A673 (cell line): ENCODE measurements at regions not wholly inside any gene's neighbourhood (a gene's known extent, or its start where the extent isn't known, plus 50 kb on each side); places are given as distances from the start of the nearest gene placed in this dataset.
A peak's percentile ranks its signal among the peaks of the same experiment; 100 is the strongest.

ENCODE experiments used
- BruUV-seq: library from RNA; stranded (reverse); fragments of 400-500 nt; replicated peaks from 2 replicates; lab custom pipeline; 2021; lab: Mats Ljungman, UMichigan
- CTCF ChIA-PET: fragments of 300-600 bp; sonication (Branson Sonifier 250); formaldehyde crosslinking; loops from one replicate; lab custom pipeline; 2022; ENCODE audit warnings: antibody characterized with exemption; lab: Charles Lee
- POLR2A ChIA-PET: fragments of 300-600 bp; sonication (Branson Sonifier 250); formaldehyde crosslinking; loops from one replicate; lab custom pipeline; 2022; ENCODE audit warnings: antibody characterized with exemption; ENCODE audit not compliant: low non-redundant PET; lab: Charles Lee
- DNase-seq: peaks from one replicate; pipeline ENCODE4 v3.0.0-alpha.2; 2015; ENCODE audit warnings: low spot score
- H3K27ac ChIP-seq: fragments of 200-600 bp; sonication (generic); 2 replicates; pipeline ENCODE4 v1.5.1; 2016; ENCODE audit warnings: mixed run types, low read depth, mild to moderate bottlenecking, mixed read lengths, antibody characterized with exemption, low read length; ENCODE audit not compliant: poor library complexity, severe bottlenecking
- H3K27me3 ChIP-seq: fragments of 200-600 bp; sonication (generic); replicated peaks from 2 replicates; pipeline ENCODE4 v1.6.1; 2017; ENCODE audit warnings: mixed run types, low read depth, mild to moderate bottlenecking, mixed read lengths, antibody characterized with exemption, low read length; ENCODE audit not compliant: insufficient read depth, poor library complexity
- H3K36me3 ChIP-seq: fragments of 200-600 bp; sonication (generic); 2 replicates; pipeline ENCODE4 v1.6.1; 2016; ENCODE audit warnings: mixed run types, mild to moderate bottlenecking, mixed read lengths, antibody characterized with exemption, low read length; ENCODE audit not compliant: insufficient read depth, poor library complexity, severe bottlenecking
- H3K4me1 ChIP-seq: fragments of 200-600 bp; sonication (generic); 2 replicates; pipeline ENCODE4 v1.6.1; 2017; ENCODE audit warnings: mixed run types, mild to moderate bottlenecking, mixed read lengths, antibody characterized with exemption, low read length; ENCODE audit not compliant: insufficient read depth, poor library complexity, severe bottlenecking
- H3K4me3 ChIP-seq: fragments of 200-600 bp; sonication (generic); 2 replicates; pipeline ENCODE4 v1.5.1; 2016; ENCODE audit warnings: low read depth, mixed run types, mild to moderate bottlenecking, mixed read lengths, low read length; ENCODE audit not compliant: poor library complexity, severe bottlenecking
- H3K9me3 ChIP-seq: fragments of 200-600 bp; sonication (generic); 2 replicates; pipeline ENCODE4 v1.6.1; 2016; ENCODE audit warnings: mixed run types, low read depth, mild to moderate bottlenecking, mixed read lengths, antibody characterized with exemption, low read length; ENCODE audit not compliant: poor library complexity, severe bottlenecking
- CTCF ChIP-seq: fragments of 300-800, 200-600 bp; sonication (generic); conservative IDR thresholded peaks from 2 replicates; pipeline ENCODE4 v1.5.1; 2017; ENCODE audit warnings: low read depth, mild to moderate bottlenecking, antibody characterized with exemption, low read length, moderate library complexity, mixed read lengths
- EZH2 ChIP-seq: fragments of 200-600 bp; sonication (generic); IDR thresholded peaks from 2 replicates; pipeline ENCODE4 v1.6.1; 2017; ENCODE audit warnings: borderline replicate concordance, low read depth, mild to moderate bottlenecking, mixed read lengths, antibody characterized with exemption, low read length; ENCODE audit not compliant: poor library complexity, severe bottlenecking
- intact Hi-C: fragments of 100-400 bp; cut with micrococcal nuclease; formaldehyde crosslinking; loops from one replicate; pipeline ENCODE4 v1.10.0; 2022; ENCODE audit not compliant: unreplicated experiment

- Histone ChIP-seq H3K27me3 (no peaks in the 10 kb centered on the region), H3K4me1 (peaks cover 56% of the 10 kb centered on the region), H3K9me3 (peaks cover 2% of the 10 kb centered on the region), H3K36me3 (no peaks in the 10 kb centered on the region), H3K27ac (peak overlapping the region; percentile 78), H3K4me3 (no peak overlapping the region)
- intact Hi-C loops, result loop anchor here (10.0 kb wide), 2 partner anchors 153 to 247 kb away; partner anchors contain the start of gene S1PR3
- BruUV-seq, result no TSS peak
- no peak for TF ChIP-seq EZH2
- TF ChIP-seq CTCF, result no peak
- CTCF ChIA-PET, result no interaction called here
- peak; percentile 92 for DNase-seq
- POLR2A ChIA-PET, result no interaction called here
These were observed 212.8 kb downstream of the NXNL2 start for GRCh38 chr9:88747768-88748167.

- Histone ChIP-seq H3K4me3 (no peak overlapping the region), H3K36me3 (no peaks in the 10 kb centered on the region), H3K27me3 (no peaks in the 10 kb centered on the region), H3K9me3 (peaks cover 2% of the 10 kb centered on the region), H3K27ac (peak overlapping the region; percentile 39), H3K4me1 (peaks cover 56% of the 10 kb centered on the region)
- ChIA-PET POLR2A (no interaction called here), CTCF (no interaction called here)
- peak; percentile 48 for DNase-seq
- TF ChIP-seq CTCF, result no peak
- TF ChIP-seq EZH2, result no peak
- BruUV-seq, result no TSS peak
- intact Hi-C loops, result loop anchor here (10.0 kb wide), 2 partner anchors 154 to 246 kb away; partner anchors contain the start of gene S1PR3
These were observed 213.7 kb downstream of the NXNL2 start for GRCh38 chr9:88748566-88749261.

- peaks cover 2% of the 10 kb centered on the region for H3K9me3 ChIP-seq
- H3K27me3 ChIP-seq, result no peaks in the 10 kb centered on the region
- DNase-seq, result no peak
- intact Hi-C loops, result loop anchor here (10.0 kb wide), 2 partner anchors 155 to 245 kb away; partner anchors contain the start of gene S1PR3
- no peaks in the 10 kb centered on the region for H3K36me3 ChIP-seq
- H3K4me1 ChIP-seq, result peaks cover 61% of the 10 kb centered on the region
- BruUV-seq, result no TSS peak
- peak overlapping the region; percentile 9 for H3K27ac ChIP-seq
- CTCF ChIA-PET, result no interaction called here
- POLR2A ChIA-PET, result no interaction called here
- TF ChIP-seq EZH2 (no peak), CTCF (no peak)
- no peak overlapping the region for H3K4me3 ChIP-seq
These were observed 214.4 kb downstream of the NXNL2 start for GRCh38 chr9:88749420-88749819.
